ENCODE measurements at regions not wholly inside any gene's neighbourhood (a gene's known extent, or its start where the extent isn't known, plus 50 kb on each side); places are given as distances from the start of the nearest gene placed in this dataset.
A peak's percentile ranks its signal among the peaks of the same experiment; 100 is the strongest.
"Not testable (repeated sequence)": the region's sequence is repeated elsewhere in the genome, so short reads cannot be mapped to it uniquely, and the experiment has no call there.

DNA sequence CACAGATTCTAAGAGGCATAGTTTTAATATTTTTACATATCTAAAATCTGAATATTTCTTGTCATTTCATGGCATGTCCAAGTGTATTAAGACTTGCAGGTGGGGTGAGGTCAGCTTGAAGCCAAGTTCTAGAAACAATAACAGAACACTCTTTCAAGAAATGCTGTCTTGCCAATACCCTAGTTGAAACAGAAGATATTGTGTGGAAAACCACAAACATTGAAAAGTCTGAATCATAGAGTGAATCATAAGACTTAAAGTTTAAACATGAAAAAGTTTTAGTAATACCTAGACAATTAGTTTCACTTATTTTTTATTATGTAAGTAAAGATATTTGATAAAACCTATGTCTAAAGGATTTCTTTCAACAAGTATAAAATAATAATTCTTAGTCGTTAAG, 191.5 kb upstream of the CAND1 start:
- no peak for DNase-seq (ENCODE audit: low spot score)

DNA sequence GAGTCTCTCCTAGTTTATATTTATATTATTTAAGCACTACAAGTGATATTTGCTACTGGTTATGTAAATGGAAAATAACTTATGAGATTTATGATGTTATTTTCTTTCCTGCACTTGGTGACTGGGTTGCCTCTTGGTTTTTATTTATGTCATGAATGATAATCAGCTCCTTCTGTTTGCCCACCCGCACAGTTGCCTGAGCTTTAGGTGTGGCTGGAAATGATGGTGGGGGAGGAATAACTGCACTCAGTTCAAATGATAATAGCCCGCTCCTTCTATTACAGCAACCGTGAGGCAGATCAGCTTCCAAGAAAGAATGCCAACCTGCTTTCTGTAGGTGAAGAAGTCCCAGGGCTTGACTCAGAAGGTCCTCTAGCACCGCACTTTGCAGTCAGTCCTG, 190.2 kb upstream of the CAND1 start:
- no peak for DNase-seq (ENCODE audit: low spot score)

DNA sequence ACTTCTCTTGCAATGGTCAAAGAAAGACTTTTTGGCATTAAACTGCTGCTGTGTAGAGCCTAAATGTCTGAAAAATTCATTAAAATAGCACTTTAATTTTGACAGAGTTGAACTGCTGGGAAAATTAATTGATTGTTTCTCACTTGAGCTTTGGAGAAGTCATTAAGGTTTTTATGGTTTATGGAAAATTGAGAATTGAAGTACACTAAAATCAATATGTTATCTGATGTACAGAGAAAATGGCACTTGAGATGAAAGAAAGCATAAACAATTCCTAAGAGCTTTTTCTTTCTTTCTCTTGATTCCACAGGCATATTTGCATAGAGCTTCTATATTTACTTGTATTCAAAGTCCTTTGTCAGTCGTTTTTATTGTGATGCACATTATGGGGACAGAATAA, 188.5 kb upstream of the CAND1 start:
- no peak for DNase-seq (ENCODE audit: low spot score)

DNA sequence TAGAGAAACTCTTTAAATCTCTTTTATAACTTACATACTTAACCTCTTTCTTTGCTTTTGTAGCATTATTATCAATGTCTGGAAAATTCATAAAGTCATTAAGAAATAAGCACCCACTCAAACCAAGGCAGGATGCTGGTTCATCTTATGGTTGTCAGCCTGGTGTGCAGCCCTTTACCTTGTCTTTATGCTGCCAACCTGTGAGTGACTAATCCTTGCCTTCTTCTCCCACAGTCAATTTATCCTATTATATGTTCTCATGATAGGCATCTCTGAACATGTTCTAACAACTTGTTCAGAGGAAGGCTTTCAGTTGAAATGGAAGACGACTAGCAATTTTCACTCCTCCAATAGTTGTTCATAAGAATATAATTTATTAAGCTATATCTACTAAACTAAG, 186.9 kb upstream of the CAND1 start:
- DNase-seq (ENCODE audit: low spot score), result peak; percentile 70

DNA sequence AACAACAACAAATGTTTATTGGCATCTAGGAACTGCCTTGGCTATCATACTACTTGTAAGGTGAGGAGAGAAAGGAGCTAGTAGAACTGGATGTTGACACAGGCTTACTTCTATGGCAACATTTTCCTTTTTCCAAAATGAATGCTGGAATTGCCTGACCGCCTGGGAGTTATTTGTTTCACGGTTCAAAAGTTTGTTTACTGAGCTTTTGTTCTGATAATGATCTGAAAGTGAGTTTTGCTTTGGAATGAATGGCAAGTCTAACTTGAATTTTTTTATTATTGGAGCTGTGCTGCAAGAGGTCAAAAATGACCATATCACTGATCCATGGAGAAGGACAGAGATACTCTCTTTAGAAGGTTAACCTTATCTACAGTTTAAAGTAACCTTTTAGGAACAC, 183.5 kb upstream of the CAND1 start:
- DNase-seq (ENCODE audit: low spot score), result no peak

DNA sequence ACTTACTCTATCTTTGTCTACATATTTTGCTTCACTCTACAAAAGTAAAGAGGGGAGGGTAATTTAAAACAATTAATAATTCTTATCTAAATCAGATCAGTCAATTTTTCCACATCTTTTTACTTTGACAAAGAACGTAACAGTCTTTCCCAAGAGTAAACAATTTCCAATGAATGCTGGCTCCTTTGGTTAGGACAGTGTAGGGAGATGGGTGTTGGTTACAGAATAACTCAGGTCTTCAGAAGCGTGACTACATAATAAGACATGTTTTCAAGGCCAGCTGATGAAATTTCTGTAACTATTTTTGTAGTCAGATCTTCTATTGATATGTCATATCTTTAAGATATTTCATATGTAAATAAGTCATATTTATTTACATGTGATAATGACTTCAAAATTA, 183.0 kb upstream of the CAND1 start:
- no peak for DNase-seq (ENCODE audit: low spot score)

DNA sequence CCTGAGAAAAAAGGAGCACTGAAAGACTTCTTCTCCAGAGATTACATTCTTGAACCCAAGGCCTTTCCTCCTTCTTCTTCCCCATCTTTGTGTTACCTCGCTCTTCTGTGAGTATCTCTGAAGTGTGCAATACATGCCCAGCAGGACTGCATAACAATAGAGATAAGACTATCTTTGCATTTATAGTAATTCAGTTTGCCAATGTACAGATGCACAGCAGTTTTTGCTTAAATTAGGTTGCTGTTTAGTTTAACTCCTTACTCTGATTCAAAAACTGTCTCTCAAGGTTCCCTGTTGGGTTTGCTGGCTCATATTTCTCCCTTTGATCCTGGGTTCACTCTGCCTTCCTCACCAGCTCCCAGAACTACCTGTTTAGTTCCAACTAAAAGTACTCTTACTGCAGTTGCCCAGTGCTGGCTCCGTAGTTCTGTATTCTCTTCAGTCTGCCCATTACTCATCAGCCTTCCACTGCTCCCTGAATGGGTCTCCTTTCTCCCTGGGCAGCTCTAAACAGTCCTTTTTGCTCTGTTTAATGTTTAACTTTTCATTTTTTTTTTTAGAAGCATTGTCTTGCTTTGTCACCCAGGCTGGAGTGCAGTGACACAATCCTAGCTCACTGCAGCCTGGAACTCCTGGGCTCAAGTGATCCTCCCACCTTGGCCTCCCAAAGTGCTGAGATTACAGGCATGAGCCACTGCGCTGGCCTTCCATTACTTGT, 180.6 kb upstream of the CAND1 start:
- DNase-seq (ENCODE audit: low spot score), result no peak

DNA sequence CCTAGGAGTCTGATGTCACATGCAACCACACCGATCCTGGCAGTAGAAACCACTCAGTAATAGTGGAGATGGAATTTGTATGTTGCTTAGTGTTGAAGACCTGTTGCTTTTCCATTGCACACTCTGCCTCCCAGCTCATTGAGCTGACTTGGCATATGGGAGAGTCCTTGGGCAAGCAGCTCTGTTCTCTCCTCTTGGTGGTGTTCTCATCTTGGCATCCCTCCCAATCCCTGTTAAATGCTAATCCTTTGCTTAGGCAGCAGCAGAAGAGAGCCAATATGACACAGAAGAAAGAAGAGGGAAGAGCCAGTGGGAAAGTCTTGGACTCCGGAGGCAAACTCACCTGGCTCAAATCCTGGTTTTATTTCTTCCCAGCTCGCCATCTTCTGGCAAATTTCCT, 178.0 kb upstream of the CAND1 start:
- no peak for DNase-seq (ENCODE audit: low spot score)

DNA sequence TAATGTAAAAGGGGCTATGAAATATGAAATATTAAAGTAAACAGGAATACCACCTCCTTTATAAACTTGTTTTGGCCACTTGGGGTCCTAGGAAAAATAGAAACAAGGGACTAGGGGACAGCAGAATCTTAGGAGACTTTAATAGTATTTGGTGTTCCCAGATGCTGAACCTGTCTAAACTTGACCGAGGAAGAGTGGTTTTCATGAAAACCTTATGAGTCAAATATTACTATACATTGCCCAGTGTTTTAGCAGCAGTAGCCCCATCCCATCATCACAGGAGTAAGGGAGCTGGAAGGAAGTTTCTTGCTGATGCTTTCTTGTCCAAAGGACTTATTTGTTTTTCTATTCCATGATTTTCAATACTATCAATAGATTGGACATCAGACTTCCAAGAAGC, 177.5 kb upstream of the CAND1 start:
- DNase-seq (ENCODE audit: low spot score), result no peak

DNA sequence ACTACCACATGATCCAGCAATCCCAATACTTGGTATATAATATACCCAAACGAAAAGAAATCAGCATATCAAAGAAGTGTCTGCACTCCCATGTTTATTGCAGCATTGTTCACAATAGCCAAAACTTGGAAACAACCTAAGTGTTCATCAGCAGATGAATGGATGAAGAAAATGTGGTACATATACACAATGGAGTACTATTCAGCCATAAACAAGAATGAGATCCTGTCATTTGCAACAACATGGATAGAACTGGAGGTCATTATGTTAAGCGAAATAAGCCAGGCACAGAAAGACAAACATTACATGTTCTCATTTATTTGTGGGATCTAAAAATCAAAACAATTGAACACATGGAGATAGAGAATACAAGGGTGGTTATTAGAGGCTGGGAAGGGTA, 176.2 kb upstream of the CAND1 start:
- DNase-seq (ENCODE audit: low spot score), result not testable (repeated sequence)

DNA sequence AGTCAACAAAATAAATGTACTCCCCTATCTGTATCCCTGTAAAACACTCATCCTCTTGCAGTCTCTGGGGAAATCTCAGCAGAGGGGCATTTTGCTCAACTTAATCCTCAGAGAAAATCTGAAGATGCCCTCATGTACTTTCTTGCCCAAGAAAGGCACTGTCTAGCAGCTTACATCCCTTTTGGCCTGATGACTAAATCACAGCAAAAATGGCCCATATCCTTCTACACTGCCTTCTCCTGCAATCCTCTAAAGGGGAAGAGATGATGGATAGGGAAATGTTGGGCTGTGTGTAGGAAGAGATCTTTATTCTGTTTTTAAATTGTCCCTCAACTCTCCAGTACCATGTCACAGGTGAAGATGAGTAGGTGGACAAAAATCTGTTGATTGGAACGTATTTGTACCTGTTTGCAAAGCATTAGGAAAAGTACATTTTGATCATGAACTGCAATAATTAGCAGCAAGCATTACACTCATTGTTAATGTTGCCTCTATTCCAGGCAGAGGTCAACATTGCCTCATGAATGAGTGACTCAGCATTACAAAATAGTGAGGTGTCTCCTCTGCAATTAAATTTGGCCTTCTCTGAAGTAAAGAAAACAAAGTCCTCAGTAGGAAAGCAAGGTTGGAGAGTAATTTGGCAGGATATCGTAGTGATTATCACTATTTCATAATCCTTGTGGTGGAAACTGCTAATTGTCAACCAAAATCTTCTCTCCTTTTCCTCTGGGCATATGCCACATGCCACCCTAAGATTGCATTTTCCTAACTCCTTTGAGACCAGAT, 172.4 kb upstream of the CAND1 start:
- no peak for DNase-seq (ENCODE audit: low spot score)

DNA sequence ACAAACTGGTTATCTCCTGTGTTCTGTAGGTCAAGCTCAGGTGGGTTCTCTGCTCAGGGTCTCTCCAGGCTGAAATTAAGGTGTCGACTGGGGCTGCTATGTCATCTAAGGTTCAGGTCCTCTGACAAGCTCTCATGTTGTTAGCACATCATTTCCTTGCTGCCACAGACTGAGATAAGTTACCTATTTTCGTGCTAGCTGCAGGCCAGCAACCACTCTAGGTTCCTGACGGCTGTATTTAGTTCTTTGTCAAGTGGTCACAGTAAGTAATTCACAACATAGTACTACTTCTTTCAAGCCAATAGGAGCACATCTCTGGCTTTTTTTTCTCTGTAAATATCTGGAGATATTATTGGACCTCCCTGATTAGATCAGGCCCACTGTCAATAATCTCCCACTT, 169.3 kb upstream of the CAND1 start:
- no peak for DNase-seq (ENCODE audit: low spot score)

DNA sequence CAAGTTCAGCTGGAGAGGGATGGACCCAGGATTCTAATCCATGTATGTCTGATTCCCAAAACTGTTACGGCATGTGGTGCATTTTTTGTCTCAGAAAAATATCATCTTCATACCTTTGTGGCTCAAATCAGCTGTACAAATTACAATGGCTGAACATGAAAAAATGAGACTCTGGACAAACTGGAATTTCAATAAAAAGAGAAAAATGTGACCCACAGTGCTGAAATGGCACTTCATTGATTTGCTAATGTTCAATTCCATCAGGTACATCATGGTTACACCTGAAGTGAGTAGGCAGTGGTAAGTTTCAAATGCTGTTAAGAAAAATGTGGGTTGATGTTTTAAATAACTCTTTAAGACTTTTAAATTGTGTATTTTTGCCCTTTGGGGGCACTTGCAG, 165.6 kb upstream of the CAND1 start:
- no peak for DNase-seq (ENCODE audit: low spot score)

DNA sequence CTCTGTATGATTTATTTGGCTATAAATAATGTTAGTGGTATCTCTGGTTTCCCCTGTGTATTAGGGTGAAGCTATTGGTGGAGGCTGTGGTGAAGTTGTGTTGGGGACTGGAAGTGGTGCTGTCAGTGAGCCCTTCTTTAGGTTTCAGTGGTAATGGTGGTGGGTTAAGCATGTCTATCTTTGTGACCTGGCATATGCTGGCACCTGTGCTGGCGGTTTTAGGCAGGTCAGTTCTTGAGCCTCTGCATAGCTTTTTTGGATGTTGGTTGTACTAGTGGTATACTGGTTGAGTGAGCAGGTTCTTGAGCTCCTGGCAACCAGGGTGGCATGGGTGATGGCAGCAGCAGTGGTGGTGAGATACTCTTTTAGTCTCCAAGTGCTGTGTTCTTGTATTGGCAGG, 161.9 kb upstream of the CAND1 start:
- no peak for DNase-seq (ENCODE audit: low spot score)

DNA sequence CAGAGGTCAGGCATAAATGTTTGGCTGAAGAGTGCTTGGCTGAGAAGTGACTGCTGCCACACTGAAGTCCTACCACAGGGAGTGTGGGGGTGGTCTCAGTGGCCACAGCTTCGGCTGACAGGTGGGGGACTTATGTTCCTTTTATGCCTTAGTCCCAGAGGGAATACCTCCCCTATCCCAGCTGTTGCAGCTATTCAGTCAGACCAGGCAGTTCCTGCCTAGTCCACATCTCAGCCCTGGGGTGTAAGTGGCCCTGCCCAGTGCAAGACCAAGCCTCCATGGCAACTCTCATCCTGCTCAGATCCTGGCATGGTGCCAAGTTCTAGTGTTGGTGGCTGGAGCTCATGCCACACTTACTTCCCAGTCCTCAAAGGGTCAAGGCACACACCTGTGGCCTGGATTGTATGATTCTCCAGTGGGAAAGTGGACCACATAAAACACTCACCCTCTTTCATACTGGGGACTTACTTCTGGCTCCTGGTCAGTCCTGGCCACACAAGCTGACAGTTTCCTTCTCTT, 161.3 kb upstream of the CAND1 start:
- no peak for DNase-seq (ENCODE audit: low spot score)

DNA sequence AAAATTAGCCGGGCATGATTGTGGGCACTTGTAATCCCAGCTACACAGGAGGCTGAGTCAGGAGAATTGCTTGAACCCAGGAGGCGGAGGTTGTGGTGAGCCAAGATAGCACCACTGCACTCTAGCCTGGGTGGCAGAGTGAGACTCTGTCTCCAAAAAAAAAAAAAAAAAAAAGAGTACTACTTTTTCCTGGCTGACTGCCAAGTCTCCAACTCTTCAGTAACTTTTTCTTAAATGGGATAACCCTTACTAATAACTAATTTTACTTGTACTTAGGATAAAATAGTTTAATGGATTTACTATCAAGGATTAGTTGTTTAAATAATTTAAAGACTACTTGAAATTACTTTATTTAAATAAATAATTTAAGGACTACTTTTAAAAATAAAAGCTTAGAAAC, 158.8 kb upstream of the CAND1 start:
- not testable (repeated sequence) for DNase-seq (ENCODE audit: low spot score)

DNA sequence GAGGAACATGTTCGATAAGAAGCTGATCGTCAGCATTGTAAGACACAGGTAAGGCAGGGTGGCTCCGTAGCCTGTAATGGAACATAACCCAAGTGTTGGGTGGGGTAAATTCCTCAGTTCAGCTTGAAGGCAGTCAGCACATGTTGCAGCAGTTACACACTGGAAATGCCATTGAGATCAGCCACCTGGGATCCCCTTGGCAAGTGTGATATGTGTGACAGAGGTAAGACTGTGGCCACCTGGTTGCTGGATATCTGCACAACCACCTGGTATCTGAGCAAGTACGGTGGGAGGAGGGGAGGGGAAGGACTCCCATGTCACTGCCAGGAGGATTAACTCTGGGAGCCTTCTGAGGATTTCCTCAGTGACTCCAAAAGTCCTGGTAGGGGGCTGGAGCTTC, 158.0 kb upstream of the CAND1 start:
- no peak for DNase-seq (ENCODE audit: low spot score)

DNA sequence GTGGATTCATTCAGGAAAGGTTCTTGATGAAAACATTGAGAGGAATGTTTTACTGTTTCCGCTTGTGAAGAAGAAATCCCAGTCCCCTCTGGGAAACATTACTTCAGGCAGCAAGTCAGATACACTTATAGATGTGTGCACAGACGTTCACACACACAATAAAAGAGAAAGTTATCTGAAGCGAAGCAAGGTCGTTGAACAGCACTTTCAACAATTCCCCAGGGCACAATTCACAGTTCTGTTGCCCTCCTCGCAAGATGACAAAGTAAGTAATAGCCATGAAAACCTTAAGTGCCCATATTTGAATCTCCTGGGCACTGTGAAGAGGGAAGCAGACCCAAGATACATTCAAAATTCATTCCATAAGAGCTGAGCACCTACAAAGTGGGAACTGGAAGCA, 156.6 kb upstream of the CAND1 start:
- DNase-seq (ENCODE audit: low spot score), result no peak

DNA sequence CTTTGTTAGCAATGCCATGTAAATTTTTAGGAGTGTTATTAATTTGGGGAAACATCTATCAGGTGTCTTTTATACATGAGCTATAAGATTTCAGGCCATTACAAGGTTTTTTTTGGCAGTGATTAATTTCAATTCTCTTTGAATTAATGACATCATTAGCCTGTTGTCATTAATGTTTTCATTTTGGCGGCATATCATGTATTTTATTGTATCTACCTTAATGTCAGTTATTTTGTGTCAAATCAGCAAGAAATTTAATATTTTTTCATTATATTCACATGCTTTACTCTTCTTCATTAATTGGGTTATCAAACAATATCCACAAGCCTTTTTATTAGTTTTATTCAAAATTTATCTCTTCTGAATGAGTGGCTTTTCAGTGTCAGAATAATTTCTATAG, 153.0 kb upstream of the CAND1 start:
- DNase-seq (ENCODE audit: low spot score), result no peak

DNA sequence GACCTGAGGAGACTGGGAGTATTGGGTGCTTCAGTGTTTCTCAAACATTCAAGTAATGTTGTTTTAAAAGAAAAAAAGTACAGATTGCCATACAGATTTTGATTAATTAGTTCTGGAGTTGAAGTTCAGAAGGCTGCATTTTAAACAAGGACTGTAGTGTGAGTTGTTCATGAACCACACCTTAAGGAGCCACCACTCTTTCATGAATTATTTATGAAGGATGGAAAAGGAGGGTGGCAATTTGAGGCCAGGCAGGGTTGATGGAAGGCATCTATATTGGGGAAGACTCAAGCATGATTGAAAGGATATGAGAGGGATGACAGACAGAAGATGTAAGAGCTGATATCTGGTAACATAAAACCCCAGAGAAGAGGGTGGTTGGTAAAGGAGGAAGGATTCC, 146.6 kb upstream of the CAND1 start:
- DNase-seq (ENCODE audit: low spot score), result no peak

DNA sequence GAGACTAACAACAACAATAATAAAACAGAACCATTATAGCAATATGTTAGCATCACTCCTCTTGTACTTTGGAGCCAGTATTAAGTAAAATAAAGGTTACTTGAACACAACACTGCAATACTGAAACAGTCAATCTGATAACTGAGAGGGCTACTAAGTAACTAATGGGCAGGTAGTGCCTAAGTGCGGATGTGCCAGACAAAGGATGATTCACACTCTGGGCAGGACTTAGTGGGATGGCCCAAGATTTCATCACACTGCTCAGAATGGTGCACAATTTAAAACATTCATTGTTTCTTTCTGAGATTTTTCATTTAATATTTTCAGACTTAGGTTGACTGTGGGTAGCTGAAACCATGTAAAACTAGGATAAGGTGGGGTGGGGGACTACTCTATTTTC, 131.9 kb upstream of the CAND1 start:
- no peak for DNase-seq (ENCODE audit: low spot score)

DNA sequence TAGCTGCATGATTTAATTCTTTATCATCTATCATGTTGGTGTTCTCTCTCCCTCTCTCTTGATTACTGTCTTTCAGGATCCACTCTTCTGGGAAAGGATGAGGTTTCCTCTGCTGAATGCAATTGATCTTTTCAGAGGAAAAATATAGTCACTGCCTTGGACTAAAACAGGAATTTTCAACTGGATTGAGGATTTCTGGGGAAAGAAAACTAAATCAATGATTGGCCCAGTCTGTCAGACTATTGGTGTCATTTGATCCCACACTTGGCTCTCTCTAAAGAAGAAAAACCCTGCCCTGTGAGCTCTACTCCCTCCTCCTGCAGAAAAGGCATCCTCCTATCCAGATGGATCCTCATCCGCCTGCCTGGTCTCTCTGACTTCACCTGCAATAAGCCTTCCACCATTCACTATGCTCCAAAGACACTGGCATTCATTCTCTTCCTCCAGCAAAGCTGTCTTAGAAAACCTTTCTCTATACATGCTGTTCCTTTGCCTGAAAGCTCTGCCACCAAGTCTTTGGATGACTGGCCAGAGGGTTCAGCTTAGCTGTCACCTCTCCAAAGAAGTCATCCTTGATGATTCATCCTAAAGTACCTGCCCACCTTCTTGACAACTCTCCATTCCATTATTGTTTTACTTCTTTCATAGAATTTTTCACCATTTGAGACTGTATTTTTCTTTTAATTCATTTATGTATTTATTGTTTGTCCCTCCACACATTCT, 127.7 kb upstream of the CAND1 start:
- no peak for DNase-seq (ENCODE audit: low spot score)

DNA sequence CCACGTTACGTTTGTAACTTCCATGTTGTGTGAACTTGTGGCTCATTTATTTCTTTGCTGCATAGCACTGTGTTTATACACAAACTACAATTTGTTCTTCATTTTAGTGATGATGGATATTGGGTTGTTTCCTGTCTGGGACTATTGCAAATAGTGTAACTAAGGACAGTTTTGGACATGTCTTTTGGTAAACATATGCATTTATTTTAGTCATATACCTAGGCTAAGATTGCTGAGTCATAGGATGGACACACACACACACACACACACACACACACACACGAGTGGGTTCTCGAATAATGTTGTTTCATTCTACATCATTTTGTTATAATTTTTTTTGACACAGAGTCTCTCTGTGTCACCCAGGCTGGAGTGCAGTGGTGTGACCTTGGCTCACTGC, 123.5 kb upstream of the CAND1 start:
- no peak for DNase-seq (ENCODE audit: low spot score)

Data from putamen (tissue), 1 donor.